GM12878 (cell line): ENCODE measurements at regions not wholly inside any gene's neighbourhood (a gene's known extent, or its start where the extent isn't known, plus 50 kb on each side); places are given as distances from the start of the nearest gene placed in this dataset.

Experiments
- CBFB ChIP-seq: IDR thresholded peaks from 2 replicates; pipeline ENCODE4 v1.6.1; 2016; ENCODE audit warnings: antibody characterized with exemption, low read depth
- CTCF ChIP-seq, 3 experiments: IDR thresholded peaks in 2 of 3; conservative IDR thresholded peaks in 1 of 3; 2 replicates each; pipeline ENCODE4 v1.5.1; 2011; ENCODE audit warnings: low read depth in 3 of 3, low read length in 3 of 3, mild to moderate bottlenecking in 3 of 3, control low read depth in 2 of 3, moderate library complexity in 2 of 3, inconsistent platforms in 1 of 3, mixed read lengths in 1 of 3; ENCODE audit not compliant: control insufficient read depth in 2 of 3, insufficient read depth in 1 of 3; ENCODE audit errors: extremely low read depth in 1 of 3
- POLR2A ChIP-seq: IDR thresholded peaks from 2 replicates; pipeline ENCODE4 v1.6.1; 2011; ENCODE audit warnings: low read depth, mild to moderate bottlenecking, low read length
- TCF3 ChIP-seq: IDR thresholded peaks from 2 replicates; pipeline ENCODE4 v1.6.1; 2012; ENCODE audit warnings: low read depth, mild to moderate bottlenecking, low read length, borderline replicate concordance; ENCODE audit not compliant: insufficient read depth
- USF1 ChIP-seq: IDR thresholded peaks from 2 replicates; pipeline ENCODE4 v1.6.1; 2011; ENCODE audit warnings: borderline replicate concordance, low read depth, mild to moderate bottlenecking, moderate library complexity, mixed read lengths, low read length; ENCODE audit not compliant: insufficient read depth; ENCODE audit errors: extremely low read length

GRCh38 chr3:159210336-159210735, 408.5 kb downstream of the MFSD1 start:
- TF ChIP-seq CTCF (IDR thresholded peaks at IDR 0.05 in 2 of 3, conservative IDR thresholded peaks at IDR 0.05 in 1 of 3; ENCODE audit: control insufficient read depth in 2 of 3, extremely low read depth in 1 of 3, insufficient read depth in 1 of 3, low read depth in 3 of 3, low read length in 3 of 3): no peak
- no peak for TF ChIP-seq POLR2A
- TF ChIP-seq USF1: no peak
- TF ChIP-seq TCF3: no peak
- no peak for TF ChIP-seq CBFB
